22Rv1 (cell line): ENCODE measurements at regions not wholly inside any gene's neighbourhood (a gene's known extent, or its start where the extent isn't known, plus 50 kb on each side); places are given as distances from the start of the nearest gene placed in this dataset.

Experiments used
- CTCF ChIP-seq: fragments of 450-650 bp; IDR thresholded peaks from 2 replicates; pipeline ENCODE4 v1.5.1; 2017; ENCODE audit warnings: mild to moderate bottlenecking
- ZFX ChIP-seq: fragments of 450-650 bp; IDR thresholded peaks from 2 replicates; pipeline ENCODE4 v1.6.1; 2017; ENCODE audit warnings: antibody characterized with exemption, borderline replicate concordance

DNA sequence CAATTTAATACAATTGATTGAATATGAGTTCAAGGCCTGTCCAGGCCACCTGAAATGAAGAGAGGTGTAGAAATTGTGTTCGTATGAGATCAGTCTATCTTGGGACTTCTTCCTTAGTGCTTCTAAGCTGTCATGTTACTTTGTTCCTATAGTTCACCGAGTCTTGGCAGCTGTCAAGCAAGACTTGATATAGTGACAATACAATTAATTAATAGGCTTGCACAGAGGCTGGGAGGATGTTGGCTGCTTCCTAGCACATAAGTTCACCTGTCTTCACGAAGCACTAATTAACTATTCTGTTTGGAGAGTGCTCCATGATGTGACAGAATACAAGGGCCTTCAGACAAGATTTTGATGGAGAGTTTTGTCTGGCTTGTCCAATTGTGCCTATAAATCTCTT, 103.7 kb upstream of the CD96 start:
- no peak for TF ChIP-seq CTCF
- TF ChIP-seq ZFX: no peak
